K562 (cell line): ENCODE measurements at regions not wholly inside any gene's neighbourhood (a gene's known extent, or its start where the extent isn't known, plus 50 kb on each side); places are given as distances from the start of the nearest gene placed in this dataset.

Source experiments
- ATAC-seq: fragments of 200-7000 bp; cut with Tn5 transposase; 3 replicates; pipeline ENCODE4 v1.9.1; 2020; ENCODE audit warnings: moderate library complexity
- BruUV-seq: library from RNA; stranded (reverse); fragments of 400-500 nt; replicated peaks from 2 replicates; lab custom pipeline; 2021; lab: Mats Ljungman, UMichigan
- CTCF ChIA-PET: fragments of 300-600 bp; formaldehyde crosslinking; extraction: SDS; loops from one replicate; lab custom pipeline; 2021; ENCODE audit warnings: low intra/inter-chr PET ratio; lab: Yijun Ruan, JAX
- POLR2A ChIA-PET: fragments of 300-600, 350-650 bp; sonication (Branson Sonifier 250); formaldehyde crosslinking; extraction: SDS; loops from one replicate; lab custom pipeline; 2021; ENCODE audit warnings: antibody characterized with exemption, inconsistent platforms; lab: Yijun Ruan, JAX
- DNase-seq, 4 experiments: peaks; one replicate each; pipeline versions ENCODE4 v3.0.0 to v3.0.0-alpha.2; 2011 to 2018; ENCODE audit warnings: low spot score in 3 of 4, mixed read lengths in 3 of 4; ENCODE audit errors: extremely low read depth in 1 of 4
- FAIRE-seq: peaks from 2 replicates; lab custom pipeline; 2011; peaks lifted over from hg19 to GRCh38; lab: Jason Lieb, UNC
- H2AFZ ChIP-seq: 2 replicates; pipeline ENCODE4 v1.6.0; 2011; ENCODE audit warnings: low read depth, low read length, control low read depth, inconsistent platforms
- H3K27ac ChIP-seq: fragments of 200-600 bp; 3 replicates; pipeline ENCODE4 v1.8.0; 2011; ENCODE audit warnings: low read depth, mild to moderate bottlenecking, control low read depth, inconsistent platforms, low read length, moderate library complexity, mixed read lengths; ENCODE audit errors: extremely low read depth
- H3K27me3 ChIP-seq, 2 experiments: fragments of 300-600 bp in 1 of 2; 2 replicates in 1 of 2; 3 replicates in 1 of 2; pipeline versions ENCODE4 v1.6.0 to v1.8.0; 2011; ENCODE audit warnings: inconsistent platforms in 2 of 2, low read length in 2 of 2, mild to moderate bottlenecking in 1 of 2, mixed read lengths in 1 of 2, moderate library complexity in 1 of 2; ENCODE audit not compliant: control insufficient read depth in 2 of 2, insufficient read depth in 2 of 2
- H3K36me3 ChIP-seq: fragments of 300-600 bp; 3 replicates; pipeline ENCODE4 v1.8.0; 2011; ENCODE audit warnings: mild to moderate bottlenecking, low read length, inconsistent platforms; ENCODE audit not compliant: control insufficient read depth, insufficient read depth
- H3K4me1 ChIP-seq, 2 experiments: fragments of 200-600 bp in 1 of 2; replicated peaks in 1 of 2; 2 replicates in 1 of 2; 3 replicates in 1 of 2; pipeline versions ENCODE4 v1.5.1 to v1.8.0; 2011; ENCODE audit warnings: inconsistent platforms in 2 of 2, low read length in 2 of 2, mild to moderate bottlenecking in 1 of 2, mixed read lengths in 1 of 2, moderate library complexity in 1 of 2; ENCODE audit not compliant: control insufficient read depth in 2 of 2, insufficient read depth in 2 of 2
- H3K4me2 ChIP-seq: 2 replicates; pipeline ENCODE4 v1.6.1; 2011; ENCODE audit warnings: low read length, control low read depth, inconsistent platforms, mixed read lengths; ENCODE audit not compliant: insufficient read depth
- H3K4me3 ChIP-seq: fragments of 200-600 bp; sonication (generic), shearing (Covaris generic); 2 replicates; pipeline ENCODE4 v1.5.1; 2016; ENCODE audit warnings: control low read depth, inconsistent platforms
- H3K79me2 ChIP-seq: fragments of 200-600 bp; 3 replicates; pipeline ENCODE4 v1.8.0; 2011; ENCODE audit warnings: low read length, inconsistent platforms; ENCODE audit not compliant: control insufficient read depth, insufficient read depth
- H3K9ac ChIP-seq, 2 experiments: 2 replicates each; pipeline versions ENCODE4 v1.6.0 to v1.6.1; 2011; ENCODE audit warnings: low read depth in 2 of 2, low read length in 2 of 2, control low read depth in 1 of 2, inconsistent platforms in 1 of 2, mild to moderate bottlenecking in 1 of 2, mixed read lengths in 1 of 2; ENCODE audit not compliant: insufficient read depth in 1 of 2
- H3K9me1 ChIP-seq: one replicate; pipeline ENCODE4 v1.6.0; 2011; ENCODE audit warnings: inconsistent platforms, mild to moderate bottlenecking, low read length, moderate library complexity; ENCODE audit not compliant: control insufficient read depth, insufficient read depth
- H3K9me3 ChIP-seq: replicated peaks from 2 replicates; pipeline ENCODE4 v1.5.1; 2011; ENCODE audit warnings: low read depth, low read length, inconsistent platforms; ENCODE audit not compliant: control insufficient read depth, insufficient read depth
- H4K20me1 ChIP-seq: replicated peaks from 2 replicates; pipeline ENCODE4 v1.6.1; 2011; ENCODE audit warnings: low read length, inconsistent platforms, mixed read lengths; ENCODE audit not compliant: control insufficient read depth, insufficient read depth
- BCOR ChIP-seq: fragments of 450-650 bp; IDR thresholded peaks from 2 replicates; pipeline ENCODE4 v1.6.1; 2016
- DMBX1 ChIP-seq: fragments of 250-450 bp; sonication (Bioruptor Pico); IDR thresholded peaks from 2 replicates; pipeline ENCODE4 v1.8.0; 2022; ENCODE audit warnings: inconsistent platforms, mild to moderate bottlenecking, moderate library complexity, borderline replicate concordance
- IFI16 ChIP-seq: fragments of 250-450 bp; sonication (Bioruptor Pico); IDR thresholded peaks from 2 replicates; pipeline ENCODE4 v2.1.2; 2022; ENCODE audit warnings: mild to moderate bottlenecking, inconsistent platforms
- RBM22 ChIP-seq: fragments of 200-400 bp; formaldehyde crosslinking; IDR thresholded peaks from 2 replicates; pipeline ENCODE4 v1.6.1; 2018; ENCODE audit warnings: low read length, low read depth; ENCODE audit not compliant: poor library complexity, severe bottlenecking
- RREB1 ChIP-seq: fragments of 250-450 bp; sonication (Bioruptor Pico); IDR thresholded peaks from 2 replicates; pipeline ENCODE4 v1.4.0; 2020
- SMARCE1 ChIP-seq: fragments of 450-650 bp; IDR thresholded peaks from 2 replicates; pipeline ENCODE4 v1.7.1; 2016; ENCODE audit warnings: mild to moderate bottlenecking
- SREBF2 ChIP-seq: sonication (generic); formaldehyde crosslinking; IDR thresholded peaks from 2 replicates; pipeline ENCODE4 v1.4.0; 2020; ENCODE audit warnings: mild to moderate bottlenecking, missing genetic modification reagents
- TCF15 ChIP-seq: fragments of 250-450 bp; sonication (Bioruptor Pico); IDR thresholded peaks from 2 replicates; pipeline ENCODE4 v1.8.0; 2022; ENCODE audit warnings: moderate library complexity, mild to moderate bottlenecking, inconsistent platforms
- TRIM28 ChIP-seq: fragments of 450-650 bp; IDR thresholded peaks from 2 replicates; pipeline ENCODE4 v1.6.1; 2017
- YY1 ChIP-seq, 3 experiments: IDR thresholded peaks; 2 replicates each; pipeline ENCODE4 v1.6.1; 2011; ENCODE audit warnings: low read length in 2 of 3, mild to moderate bottlenecking in 2 of 3, moderate library complexity in 2 of 3, borderline replicate concordance in 1 of 3, control low read depth in 1 of 3, low read depth in 1 of 3; ENCODE audit not compliant: insufficient read depth in 3 of 3, insufficient replicate concordance in 2 of 3, control insufficient read depth in 1 of 3, insufficient read length in 1 of 3; ENCODE audit errors: extremely low read depth in 1 of 3
- ZNF316 ChIP-seq: fragments of 450-650 bp; IDR thresholded peaks from 2 replicates; pipeline ENCODE4 v1.6.1; 2016
- ZNF699 ChIP-seq: fragments of 250-450 bp; sonication (Bioruptor Pico); IDR thresholded peaks from 2 replicates; pipeline ENCODE4 v1.8.0; 2021; ENCODE audit warnings: mild to moderate bottlenecking, moderate library complexity; ENCODE audit not compliant: insufficient replicate concordance
- ZNF764 ChIP-seq: fragments of 250-450 bp; sonication (Bioruptor Pico); IDR thresholded peaks from 2 replicates; pipeline ENCODE4 v1.4.0; 2020; ENCODE audit warnings: low read depth, mild to moderate bottlenecking, moderate library complexity
- ZNF778 ChIP-seq: fragments of 450-650 bp; formaldehyde crosslinking; IDR thresholded peaks from 2 replicates; pipeline ENCODE4 v1.4.0; 2020; ENCODE audit warnings: mild to moderate bottlenecking, moderate library complexity
- WGBS: fragments of 100-300 bp; shearing (Covaris generic); methylation state at CpG from one replicate; pipeline ENCODE4 v1.1.6; 2016; ENCODE audit warnings: low coverage, mixed read lengths; ENCODE audit not compliant: insufficient coverage; ENCODE audit errors: missing lambda C conversion rate; 5-methylcytosine and 5-hydroxymethylcytosine counted together
- in situ Hi-C: fragments of 300-500 bp; cut with MboI; formaldehyde crosslinking; loops from 4 replicates; pipeline ENCODE4 v1.15.0; 2018; ENCODE audit warnings: inconsistent platforms, mixed read lengths
- intact Hi-C: fragments of 100-400 bp; cut with micrococcal nuclease; formaldehyde crosslinking; loops from 2 replicates; pipeline ENCODE4 v1.14.2; 2022

- Histone ChIP-seq H2AFZ (no peak overlapping the region), H3K9me1 (no peaks in the 10 kb centered on the region), H3K36me3 (no peaks in the 10 kb centered on the region), H3K4me3 (no peak overlapping the region), H3K9ac (no peak overlapping the region), H3K4me2 (no peak overlapping the region), H3K79me2 (no peaks in the 10 kb centered on the region), H3K9me3 (no peaks in the 10 kb centered on the region), H3K27ac (no peak overlapping the region), H3K27me3 (peaks cover 0 to 5% of the 10 kb centered on the region in 2 experiments; a peak in 2 of 5 replicates), H4K20me1 (no peaks in the 10 kb centered on the region), H3K4me1 (no peaks in the 10 kb centered on the region)
- DNase-seq (no peak), ATAC-seq (no peak), FAIRE-seq (no peak)
- 6% methylated on average over 14 of the region's 17 CpGs for WGBS
- no TSS peak for BruUV-seq
- in situ Hi-C loops = no loop called here
- intact Hi-C loops = no loop called here
- ChIA-PET POLR2A (no interaction called here), CTCF (no interaction called here)
- no peak for TF ChIP-seq RBM22
- TF ChIP-seq RREB1 = no peak
- TF ChIP-seq DMBX1 (CRISPR knock-in tag) = no peak
- no peak for TF ChIP-seq ZNF778
- TF ChIP-seq YY1 (IDR thresholded peaks at IDR 0.05; ENCODE audit: borderline replicate concordance in 1 of 3, control insufficient read depth in 1 of 3, extremely low read depth in 1 of 3, insufficient read depth in 3 of 3, insufficient read length in 1 of 3, insufficient replicate concordance in 2 of 3, low read depth in 1 of 3, low read length in 2 of 3) = no peak
- TF ChIP-seq BCOR = no peak
- TF ChIP-seq TCF15 (CRISPR knock-in tag) = no peak
- no peak for TF ChIP-seq ZNF764 (CRISPR knock-in tag)
- no peak for TF ChIP-seq SREBF2 (CRISPR knock-in tag)
- no peak for TF ChIP-seq SMARCE1
- TF ChIP-seq IFI16 (CRISPR knock-in tag) = no peak
- no peak for TF ChIP-seq TRIM28
- no peak for TF ChIP-seq ZNF316
- no peak for TF ChIP-seq ZNF699 (CRISPR knock-in tag)
Measured at GRCh38 chr22:48042621-48043395, 1280.4 kb downstream of the TBC1D22A start.
